SKM-1 treated with dmso at 0.1 percent for 144 hours (cell line): ENCODE measurements at regions not wholly inside any gene's neighbourhood (a gene's known extent, or its start where the extent isn't known, plus 50 kb on each side); places are given as distances from the start of the nearest gene placed in this dataset.

Source experiments
- DNase-seq: peaks from one replicate; lab custom pipeline; 2025; ENCODE audit not compliant: unreplicated experiment; lab: John Stamatoyannopoulos, UW

DNA sequence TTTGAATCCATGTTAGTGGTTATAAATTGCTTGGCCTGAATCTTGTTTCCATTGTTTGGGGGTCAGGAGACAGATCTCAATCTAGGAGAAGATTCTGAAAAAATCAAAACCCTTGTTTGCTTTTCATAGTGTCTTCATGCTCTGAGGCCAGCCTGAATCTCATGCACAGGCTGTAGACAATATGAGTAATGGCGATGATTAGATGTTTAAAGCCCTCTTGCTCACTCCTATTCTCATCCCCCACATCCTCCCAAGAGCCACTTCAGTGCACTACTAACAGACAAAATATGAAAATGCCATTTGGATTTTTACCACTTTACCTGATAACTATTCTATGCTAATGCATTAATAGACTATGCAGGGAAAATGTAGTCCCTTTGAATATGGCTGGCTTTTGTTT is 129.4 kb downstream of the NUDT12 start:
- DNase-seq = no peak

DNA sequence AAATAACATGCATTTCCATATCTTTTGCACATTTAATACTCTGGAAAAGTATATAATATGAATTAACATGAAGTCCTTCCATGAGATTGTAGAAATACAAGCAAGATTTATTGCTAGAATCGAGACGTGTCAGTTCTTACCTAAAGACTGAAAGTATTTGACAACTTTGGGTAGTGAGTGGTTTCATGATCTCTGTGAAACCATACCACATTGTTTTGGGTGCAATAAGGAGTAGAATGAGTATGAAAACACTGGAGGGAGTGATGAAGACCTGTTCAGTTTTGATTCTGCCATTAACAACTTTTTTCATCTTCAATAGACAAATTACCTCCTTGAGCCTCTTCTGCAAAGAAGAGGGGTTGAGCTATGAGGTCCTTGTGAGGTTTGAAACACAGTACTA is 133.7 kb downstream of the NUDT12 start:
- no peak for DNase-seq

DNA sequence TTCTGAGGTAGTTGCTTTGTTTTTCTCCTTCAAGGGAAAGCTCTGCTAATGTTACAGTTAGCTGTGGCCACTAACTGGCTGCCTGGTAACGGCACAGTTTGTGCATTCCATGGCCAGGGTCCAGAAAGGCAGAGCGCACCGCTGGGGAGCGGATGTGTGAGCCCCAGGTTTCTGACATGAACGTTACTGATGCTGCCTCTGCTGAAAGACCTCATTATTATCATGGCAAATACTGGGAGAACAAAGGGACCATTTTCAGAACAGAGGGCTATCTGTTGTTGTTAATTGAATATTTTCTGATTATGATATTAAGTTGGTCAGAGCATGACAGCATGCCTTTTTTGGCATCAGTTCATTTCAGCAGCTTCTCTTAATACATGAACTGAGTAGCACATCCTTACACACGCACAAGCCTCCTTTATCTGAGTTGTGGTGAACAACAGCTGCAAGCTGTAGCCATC is 134.1 kb downstream of the NUDT12 start:
- DNase-seq = no peak

DNA sequence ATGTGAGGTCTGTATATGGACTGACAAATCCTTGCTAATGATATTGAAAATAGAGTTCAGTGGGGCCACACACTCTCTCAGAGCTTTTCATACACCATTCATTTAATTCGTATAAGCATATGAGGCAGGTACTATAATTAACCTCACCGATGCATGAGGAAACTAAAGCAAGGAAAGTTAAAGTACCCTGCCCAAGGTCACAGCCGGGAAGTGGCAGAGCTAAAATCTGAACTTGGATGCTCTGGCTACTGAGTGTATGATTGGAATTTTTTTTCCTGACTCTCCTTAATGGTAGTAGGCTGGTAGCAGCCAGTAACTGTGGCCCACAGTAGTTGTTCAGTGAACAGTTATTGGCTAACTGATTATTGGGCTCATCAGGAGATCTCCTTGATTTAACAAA is 135.3 kb downstream of the NUDT12 start:
- DNase-seq = no peak

DNA sequence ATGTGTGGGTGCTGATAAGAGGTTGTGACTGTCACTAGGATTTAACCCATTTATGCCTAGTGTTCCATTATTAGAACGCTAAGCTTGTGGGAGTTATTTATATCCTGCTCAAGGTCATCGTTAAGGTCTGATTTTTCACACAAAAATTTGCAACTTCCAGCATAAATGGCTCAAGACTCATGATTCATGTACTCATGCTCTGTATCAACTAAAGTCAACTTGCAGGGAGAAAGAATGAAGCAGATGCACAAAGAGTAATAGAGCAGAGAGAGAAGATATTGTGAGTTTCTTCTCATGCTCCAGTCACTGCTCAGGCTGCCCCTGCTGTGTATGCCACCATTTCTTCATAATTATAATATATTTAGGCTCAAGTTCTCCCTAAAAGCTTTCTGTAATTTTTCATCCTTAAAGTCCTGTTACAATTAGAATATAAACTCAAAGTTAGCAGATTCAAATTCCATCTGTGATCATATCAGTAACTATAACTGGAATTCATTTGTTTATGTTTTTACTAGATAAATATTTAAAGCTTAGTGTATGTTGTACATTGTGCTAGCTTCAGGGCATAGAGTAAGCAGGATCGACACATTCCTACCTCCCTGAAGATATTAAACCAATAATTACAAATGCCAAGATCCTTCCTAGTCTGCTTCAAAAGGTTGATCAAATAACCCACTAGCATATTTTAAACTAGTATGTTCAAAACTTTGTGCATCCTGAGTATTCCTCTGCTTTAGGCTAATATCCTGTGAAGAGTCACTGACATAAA is 136.7 kb downstream of the NUDT12 start:
- DNase-seq = no peak

DNA sequence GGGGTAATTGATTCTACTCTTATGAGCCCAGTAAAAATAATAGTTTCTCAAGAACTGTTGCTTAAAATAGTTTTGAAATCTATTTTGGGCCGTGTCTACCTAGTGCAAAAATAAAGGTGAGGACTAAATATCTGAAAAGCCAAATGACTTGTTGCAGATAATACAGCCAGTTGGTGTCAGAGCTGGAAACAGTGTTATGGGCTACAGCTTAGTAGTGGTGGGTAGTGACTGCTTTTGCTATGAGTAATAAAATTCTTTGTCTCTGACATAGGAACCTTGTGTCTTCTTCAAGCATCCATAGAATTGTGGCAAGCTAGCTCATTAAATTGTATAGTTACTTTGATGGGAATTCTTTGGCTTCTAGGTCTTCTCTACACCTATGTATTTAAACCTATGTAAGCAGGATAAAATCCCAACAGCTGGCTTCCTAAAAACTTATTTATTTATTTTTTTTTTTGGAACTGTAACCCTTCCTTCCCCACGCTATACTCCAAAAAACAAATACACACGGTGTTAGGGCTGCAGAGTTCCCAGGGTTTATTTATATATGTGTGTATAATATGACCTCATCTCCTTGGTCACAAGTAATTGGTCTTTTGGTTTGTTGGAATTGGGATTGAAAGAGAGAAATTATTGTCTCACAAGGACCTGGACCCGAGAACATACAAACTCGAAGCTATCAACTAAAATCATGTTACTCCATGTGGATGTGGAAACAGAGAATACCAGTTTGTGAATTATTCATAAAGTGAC is 138.0 kb downstream of the NUDT12 start:
- DNase-seq = no peak

DNA sequence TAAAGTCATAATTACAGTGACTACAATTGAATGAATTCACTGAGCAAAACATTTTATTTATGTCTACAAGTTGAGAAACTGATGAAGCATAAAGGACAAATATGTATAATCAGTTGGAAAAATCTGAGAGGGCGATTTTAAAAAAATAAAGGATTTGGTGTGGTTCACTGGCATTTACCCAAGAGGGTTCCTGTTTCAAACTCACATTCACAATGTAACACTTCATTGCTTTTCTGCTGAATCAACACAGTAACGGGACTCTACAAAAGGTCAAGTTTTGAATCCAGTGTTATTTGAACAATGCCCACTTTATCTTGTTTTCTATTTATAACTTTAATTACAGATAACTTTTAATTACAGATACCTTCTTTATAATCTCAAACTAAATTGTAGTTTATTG is 138.6 kb downstream of the NUDT12 start:
- DNase-seq = no peak

DNA sequence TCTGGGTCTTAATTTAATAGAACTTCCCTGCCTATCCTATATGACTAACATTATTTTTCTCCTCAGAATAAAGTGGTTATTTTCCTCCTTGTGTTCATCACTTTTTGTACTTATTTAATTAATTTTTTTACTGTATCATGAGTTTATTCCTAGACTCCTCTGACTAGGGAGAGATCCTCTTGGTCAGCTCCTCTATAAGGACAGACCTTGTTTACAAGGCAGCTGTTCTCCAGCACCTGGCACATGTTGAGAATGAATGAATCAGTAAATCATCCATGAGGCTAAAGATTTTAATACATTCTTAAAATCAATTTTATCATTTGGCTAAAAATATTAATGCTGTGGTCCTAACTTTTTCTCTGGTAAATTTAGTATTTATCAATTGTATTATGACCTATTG is 139.8 kb downstream of the NUDT12 start:
- no peak for DNase-seq

DNA sequence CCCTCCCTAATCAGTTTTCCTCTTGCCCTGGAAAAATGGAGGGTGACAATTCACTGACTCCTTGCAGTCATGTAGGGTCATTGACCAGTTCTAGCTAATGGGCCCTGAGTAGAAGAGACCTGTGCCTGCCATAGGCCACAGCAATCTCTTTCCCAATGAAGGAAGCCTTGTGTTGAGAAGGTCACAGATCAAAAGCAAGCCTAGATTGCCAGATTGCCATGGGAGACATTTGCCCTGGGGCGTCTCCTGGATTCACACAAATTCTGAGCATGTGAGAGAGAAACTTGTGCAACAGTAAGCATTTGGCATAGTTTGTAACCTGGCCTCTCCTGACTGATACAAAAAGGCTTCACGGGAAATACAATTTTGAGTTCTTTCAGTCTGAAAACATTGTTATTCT is 148.0 kb downstream of the NUDT12 start:
- DNase-seq = no peak

DNA sequence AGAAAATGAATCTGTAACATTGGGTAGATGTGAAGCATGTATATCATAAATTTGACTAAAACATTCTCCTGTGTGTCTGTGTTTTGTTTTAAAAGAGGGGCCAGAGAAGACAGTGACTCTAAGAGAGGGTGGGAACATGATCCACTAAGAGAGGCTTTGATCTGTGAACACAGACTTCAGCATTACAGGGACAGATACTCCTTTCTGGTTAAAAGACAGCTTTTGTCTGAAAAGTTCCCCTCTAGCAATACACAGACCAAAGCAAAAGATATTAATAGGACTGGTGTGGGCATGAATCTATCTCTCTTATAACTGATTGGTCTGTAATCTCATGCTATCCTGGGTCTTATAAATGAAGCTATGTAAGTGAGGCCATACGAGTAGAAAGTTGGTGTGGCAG is 150.9 kb downstream of the NUDT12 start:
- DNase-seq = no peak

DNA sequence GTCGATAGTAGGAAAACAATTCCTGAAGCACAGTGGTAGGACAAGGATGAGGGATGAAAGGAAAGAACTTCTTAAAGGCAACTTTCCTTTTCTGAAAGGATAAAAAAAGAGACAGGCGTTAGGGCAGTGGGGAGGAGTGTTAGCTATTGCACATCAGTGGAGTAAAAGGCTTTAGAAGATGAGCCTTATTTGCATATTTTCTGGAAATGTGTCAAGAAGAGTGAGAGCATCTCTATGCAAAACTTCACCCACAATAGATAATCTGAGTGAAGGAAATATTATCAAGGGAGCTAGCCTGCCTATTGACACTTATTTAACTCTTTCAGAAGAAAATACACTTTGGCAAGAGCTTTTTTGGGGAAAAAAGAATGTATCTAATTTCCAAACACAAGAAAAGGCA is 151.6 kb downstream of the MACIR start:
- no peak for DNase-seq

DNA sequence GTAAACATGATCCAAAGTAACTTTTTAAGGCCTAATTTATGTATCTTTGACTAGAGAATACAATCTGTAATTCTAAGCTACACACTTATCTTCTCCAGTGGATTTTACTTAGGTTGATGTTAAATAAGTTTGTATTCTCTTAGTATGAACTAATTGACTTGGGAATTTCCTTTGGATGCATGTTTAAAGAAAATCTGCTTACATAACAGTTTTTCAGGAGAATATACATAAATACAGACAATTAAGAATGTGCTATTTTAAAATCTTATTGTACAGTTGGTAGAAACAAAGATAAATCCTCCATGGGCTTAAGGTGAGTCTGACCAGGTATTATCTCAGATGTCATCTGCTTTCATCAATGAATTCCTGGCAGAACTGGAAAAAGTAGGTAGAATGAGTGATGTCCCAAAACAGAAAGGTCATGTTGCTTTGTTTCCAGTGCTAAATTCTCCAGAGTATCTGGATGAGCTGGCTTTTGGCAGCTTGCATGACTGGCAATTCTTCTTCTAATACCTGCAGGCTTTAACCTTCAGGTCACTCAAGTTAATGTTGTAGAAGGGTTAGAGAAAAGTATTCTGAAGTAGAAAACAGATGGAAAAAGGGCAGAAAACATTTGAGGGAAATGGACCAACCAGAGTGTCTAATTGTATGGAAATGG is 150.6 kb downstream of the MACIR start:
- no peak for DNase-seq

DNA sequence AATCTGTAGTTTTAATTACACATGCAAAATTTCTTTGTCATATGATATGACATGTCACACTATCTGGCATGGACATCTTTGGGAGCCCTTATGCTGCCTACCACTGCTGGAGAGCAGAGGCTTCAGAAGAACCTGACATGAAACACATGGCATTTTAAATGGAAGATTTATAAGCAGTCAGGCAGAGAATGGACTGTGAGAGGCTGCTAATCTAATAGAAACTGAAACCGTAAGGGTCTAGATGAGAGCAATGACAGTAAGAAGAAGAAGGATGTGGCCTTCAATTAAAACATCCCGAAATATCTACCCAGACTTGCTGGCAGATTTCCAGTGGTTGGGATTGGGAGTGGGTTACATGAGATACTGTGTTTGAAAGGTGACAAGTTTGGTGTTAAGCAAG is 149.8 kb downstream of the MACIR start:
- no peak for DNase-seq

DNA sequence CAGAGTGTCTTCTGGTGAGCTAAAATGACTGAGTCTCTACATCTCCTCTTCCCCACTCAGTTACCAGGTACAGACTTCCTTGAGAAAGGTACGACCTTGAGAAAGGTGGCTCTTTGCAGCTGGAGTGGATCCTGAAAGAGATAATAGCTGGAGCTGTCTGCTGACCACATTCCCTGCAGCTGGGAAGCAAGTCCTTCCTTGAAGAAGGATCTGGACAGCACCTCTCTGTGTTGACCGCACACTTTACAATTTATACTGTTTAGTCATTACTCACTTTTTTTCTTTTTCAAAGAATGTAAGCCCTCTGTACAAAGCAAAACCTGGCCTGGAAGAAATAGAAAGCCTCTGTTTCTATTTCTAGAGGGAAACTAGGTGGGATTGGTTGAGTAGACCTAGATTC is 148.8 kb downstream of the MACIR start:
- no peak for DNase-seq

DNA sequence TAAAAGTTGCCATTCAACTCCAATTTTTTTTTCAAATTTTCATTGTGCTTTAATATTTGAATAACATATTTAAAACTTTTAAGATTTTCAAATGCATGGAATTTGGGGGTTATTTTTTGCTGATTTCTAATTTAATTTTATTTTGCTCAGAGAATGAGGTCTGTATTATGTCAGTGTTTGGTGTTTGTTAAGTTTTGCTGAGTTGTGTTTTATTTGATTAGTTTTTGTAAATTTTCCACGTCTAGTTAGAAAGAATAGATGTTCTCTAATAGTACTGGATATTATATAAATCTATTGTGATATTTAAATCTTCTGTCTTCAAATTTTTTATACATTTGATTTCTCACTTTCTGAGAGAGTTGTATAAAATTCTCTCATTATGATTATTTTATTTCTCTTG is 145.9 kb downstream of the MACIR start:
- no peak for DNase-seq

DNA sequence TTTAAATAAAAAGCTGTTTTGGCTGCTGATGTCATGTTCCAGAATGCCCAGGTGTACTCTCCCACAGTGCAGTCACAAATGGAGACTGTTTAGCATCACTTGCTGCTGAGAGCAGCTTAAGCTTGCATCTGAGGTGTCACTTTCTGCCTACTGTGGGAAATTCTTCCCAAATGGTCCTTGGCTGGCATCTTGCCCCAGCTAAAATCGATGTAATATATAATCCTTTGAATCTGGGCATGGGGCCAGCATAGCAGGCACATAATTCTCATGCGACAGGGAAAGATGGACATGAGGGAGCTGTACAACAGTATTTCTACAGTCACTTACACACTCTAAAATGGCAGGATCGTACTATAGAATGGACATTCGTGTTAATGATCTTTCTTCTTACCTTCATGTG is 144.3 kb downstream of the MACIR start:
- DNase-seq = no peak

DNA sequence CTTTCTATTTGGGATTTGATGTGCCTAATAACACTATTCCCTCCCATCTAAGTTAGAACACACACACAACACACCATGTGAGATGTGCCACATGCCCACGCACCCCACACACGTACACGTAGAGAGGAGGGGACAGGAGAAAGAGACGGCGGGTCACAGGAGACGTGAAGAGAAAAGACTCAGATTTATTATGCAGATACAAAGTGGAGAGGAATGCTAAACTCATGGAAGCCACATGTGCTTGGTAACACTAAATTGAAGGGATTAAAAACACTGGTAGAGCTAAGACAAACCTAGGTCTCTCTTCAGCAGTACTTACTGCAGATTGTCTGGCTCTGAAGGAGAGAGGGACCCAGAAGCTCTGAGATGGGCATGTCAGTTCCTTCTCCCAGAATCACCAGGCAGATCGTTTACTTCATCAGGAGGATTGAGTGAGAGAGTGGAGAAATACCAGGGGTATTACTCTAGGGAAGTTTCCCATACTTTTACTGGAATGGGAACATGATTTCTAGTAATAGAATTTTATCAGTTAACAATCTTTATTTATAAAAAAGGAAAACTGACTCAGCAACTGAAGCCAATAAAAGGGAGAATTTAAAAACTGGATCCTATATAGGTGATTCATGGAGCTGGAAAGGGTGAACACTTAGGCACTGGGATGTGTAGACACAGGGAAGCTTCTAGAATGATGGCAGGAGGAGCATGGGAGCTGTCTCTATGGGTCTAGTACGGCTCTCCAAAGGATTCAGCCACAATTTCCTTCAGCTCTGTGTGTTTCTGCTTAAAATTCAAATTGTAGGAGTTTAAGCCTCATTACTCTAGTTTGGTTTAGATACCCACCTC is 139.4 kb downstream of the MACIR start:
- DNase-seq = no peak

DNA sequence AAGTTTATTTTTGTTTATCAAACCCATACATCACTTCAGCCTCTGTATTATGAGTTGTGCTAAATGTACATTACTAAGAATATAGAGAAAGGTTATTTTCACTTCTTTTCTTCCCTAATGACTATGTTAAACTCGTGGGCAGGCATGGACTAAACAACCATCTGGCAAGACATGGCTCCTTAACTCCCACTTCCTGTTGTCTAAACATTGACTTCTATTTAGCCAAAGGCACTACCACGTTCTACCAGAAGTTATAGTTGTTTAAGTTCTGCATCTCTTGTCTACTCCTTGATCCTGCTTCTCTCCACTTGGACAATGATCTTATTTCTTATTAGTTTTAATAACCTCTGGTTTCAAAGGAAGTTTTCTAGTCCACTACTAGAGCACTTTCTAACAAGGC is 136.1 kb downstream of the MACIR start:
- no peak for DNase-seq

DNA sequence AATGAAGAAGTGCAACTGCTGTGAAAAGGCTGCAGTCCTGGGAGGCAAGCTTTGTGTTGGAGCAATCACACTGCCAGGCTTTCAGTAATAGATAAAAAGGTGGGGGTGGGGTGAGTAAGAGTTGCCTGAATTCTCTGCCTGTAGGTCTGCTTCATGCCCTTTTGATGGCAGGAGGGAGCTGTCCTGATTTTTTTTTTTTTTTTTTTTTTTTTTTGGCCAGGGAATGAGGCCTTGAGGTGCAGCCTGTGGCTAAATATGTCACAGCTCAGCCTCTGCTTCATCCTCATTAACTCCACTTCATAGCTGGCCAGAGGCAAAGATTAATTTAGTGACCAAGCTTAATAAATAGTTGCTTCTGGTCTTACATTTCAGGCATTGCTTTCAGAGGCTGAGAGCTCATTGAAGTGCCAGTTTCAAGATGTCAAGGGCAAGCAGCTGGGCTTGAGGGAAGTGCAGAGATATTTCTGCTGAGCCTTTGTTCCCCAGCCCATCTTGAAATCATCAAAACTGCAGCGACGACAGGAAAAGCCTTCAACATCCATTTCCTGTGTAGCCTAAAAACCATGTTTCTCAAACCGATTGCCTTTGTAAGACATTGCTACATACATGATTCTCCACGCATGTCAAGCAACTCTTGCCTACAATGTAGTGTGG is 134.7 kb downstream of the MACIR start:
- DNase-seq = peak; percentile 82

DNA sequence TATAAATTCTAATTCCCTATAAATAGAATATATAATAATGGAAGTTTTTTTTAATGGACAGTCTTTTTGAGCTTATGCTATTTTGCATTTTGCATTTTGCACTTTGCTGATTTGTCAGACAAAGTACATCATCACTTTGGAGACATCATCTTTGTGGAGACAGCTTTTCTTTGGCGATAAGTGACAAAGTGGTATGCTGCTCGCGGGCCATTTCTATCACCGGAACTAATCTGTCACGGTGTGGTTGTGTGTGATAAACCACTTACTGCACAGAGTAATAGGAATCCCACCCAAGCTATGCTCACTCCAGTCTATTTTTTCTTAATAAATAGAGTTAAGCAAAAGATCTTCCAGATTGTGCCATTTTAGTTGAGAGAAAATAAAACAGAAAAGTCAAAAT is 133.1 kb downstream of the MACIR start:
- no peak for DNase-seq

DNA sequence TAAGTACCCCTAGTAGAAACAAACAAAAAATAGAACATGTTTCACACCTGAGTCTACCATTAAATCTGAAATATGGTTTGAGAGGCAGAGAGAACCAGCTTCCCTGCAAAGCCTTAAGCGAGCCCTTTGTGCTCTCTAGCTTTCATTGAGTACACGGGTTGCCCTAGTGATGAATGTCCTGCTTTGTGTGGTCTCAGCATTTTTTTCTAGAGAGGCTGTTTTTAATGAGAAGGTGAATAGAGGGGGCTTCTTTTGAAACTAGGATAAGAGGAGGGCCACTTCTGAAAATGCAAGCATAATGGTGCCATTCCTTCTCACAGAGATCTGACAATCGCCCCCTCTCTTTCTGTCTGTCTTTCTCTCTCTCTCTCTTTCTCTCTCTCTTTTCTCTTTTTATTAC is 131.3 kb downstream of the MACIR start:
- no peak for DNase-seq
